Ureter (tissue), 1 donor: ENCODE measurements at regions not wholly inside any gene's neighbourhood (a gene's known extent, or its start where the extent isn't known, plus 50 kb on each side); places are given as distances from the start of the nearest gene placed in this dataset.

Experiments used
- DNase-seq: peaks from one replicate; pipeline ENCODE4 v3.0.0-alpha.2; 2020; ENCODE audit warnings: low spot score
- donor health status: DM: yes; HTN: yes; CAD: no.

- DNase-seq: peak; percentile 68
These were observed 86.2 kb upstream of the THBS2 start for GRCh38 chr6:169339731-169340309.

GRCh38 chr6:169339025-169339424 lies 85.4 kb upstream of the THBS2 start:
- DNase-seq: no peak

GRCh38 chr6:169337886-169338445 lies 84.3 kb upstream of the THBS2 start:
- no peak for DNase-seq

GRCh38 chr6:169335301-169335700 lies 81.7 kb upstream of the THBS2 start:
- no peak for DNase-seq

- no peak for DNase-seq
These were observed 78.6 kb upstream of the THBS2 start for GRCh38 chr6:169332250-169332649.

- no peak for DNase-seq
These were observed 74.6 kb upstream of the THBS2 start for GRCh38 chr6:169328112-169328801.

- DNase-seq: no peak
These were observed 72.6 kb upstream of the THBS2 start for GRCh38 chr6:169326067-169326799.

GRCh38 chr6:169324656-169325459 lies 71.2 kb upstream of the THBS2 start:
- no peak for DNase-seq

GRCh38 chr6:169324086-169324485 lies 70.4 kb upstream of the THBS2 start:
- DNase-seq: no peak

- no peak for DNase-seq
These were observed 69.6 kb upstream of the THBS2 start for GRCh38 chr6:169323221-169323620.

- DNase-seq: no peak
These were observed 67.9 kb upstream of the THBS2 start for GRCh38 chr6:169321546-169321945.

- DNase-seq: no peak
These were observed 66.4 kb upstream of the THBS2 start for GRCh38 chr6:169320013-169320412.

- DNase-seq: no peak
These were observed 64.0 kb upstream of the THBS2 start for GRCh38 chr6:169317441-169318202.

GRCh38 chr6:169316651-169317050 lies 63.0 kb upstream of the THBS2 start:
- DNase-seq: no peak

- DNase-seq: no peak
These were observed 62.4 kb upstream of the THBS2 start for GRCh38 chr6:169315830-169316614.

GRCh38 chr6:169313347-169314010 lies 59.8 kb upstream of the THBS2 start:
- DNase-seq: no peak

- no peak for DNase-seq
These were observed 59.2 kb upstream of the THBS2 start for GRCh38 chr6:169312658-169313346.

GRCh38 chr6:169310983-169311382 lies 57.3 kb upstream of the THBS2 start:
- no peak for DNase-seq
